ENCODE measurements at regions not wholly inside any gene's neighbourhood (a gene's known extent, or its start where the extent isn't known, plus 50 kb on each side); places are given as distances from the start of the nearest gene placed in this dataset.

GRCh38 chr12:125320177-125320576, 254.9 kb downstream of the AACS start:
- no peak for DNase-seq (ENCODE audit: low read depth)

GRCh38 chr12:125324861-125325490, 259.7 kb downstream of the AACS start:
- DNase-seq (ENCODE audit: low read depth) = no peak
- no peak for TF ChIP-seq CTCF (conservative IDR thresholded peaks at IDR 0.05; ENCODE audit: low read length)
- no peak overlapping the region for H3K4me3 ChIP-seq (ENCODE audit: low read length)

More at GRCh38 chr12:125320177-125320576, 254.9 kb downstream of the AACS start:
- no peak for TF ChIP-seq CTCF (conservative IDR thresholded peaks at IDR 0.05; ENCODE audit: low read length)
- H3K4me3 ChIP-seq (ENCODE audit: low read length) = no peak overlapping the region

DNA sequence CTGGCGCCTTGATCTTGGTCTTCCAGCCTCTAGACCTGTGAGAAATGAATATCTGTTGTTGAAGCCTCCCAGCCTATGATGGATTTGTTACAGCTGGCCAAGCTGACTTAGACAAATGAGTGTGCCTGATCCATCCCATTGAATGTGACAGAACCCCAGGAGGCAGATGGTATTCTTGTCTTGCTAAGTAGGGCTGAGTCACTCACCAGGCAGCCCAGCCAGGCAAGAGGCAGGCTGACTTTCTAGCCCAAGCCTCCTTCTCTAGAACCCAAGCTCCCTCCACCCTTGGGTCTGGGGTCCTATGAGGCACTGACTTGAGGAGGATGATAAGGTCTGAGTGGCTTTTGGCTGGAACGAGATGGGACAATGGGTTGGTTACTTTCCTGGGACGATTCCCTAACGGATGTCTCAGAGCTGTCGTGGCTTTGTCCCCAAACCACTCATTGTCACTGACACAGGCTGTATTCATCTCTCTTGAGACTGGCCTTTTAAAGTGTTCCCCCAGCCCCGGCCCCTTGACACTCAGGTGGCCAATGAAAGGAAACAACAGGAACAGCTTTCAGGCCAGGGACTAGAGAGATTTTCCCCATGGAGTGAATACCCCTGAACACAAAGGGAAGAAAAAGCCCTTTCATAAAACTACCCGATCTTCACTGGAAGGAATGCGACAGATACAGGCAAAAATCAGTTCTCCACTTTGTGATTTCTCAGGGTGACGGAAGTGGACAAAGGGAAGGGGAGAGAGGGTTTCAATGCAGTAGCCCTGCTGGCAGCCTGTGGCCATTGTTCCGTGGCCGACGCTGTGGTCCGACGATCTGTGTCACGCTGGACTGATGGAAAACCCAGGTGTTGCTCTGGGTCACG, 264.2 kb downstream of the AACS start:
- no peak for TF ChIP-seq CTCF (conservative IDR thresholded peaks at IDR 0.05; ENCODE audit: low read length)
- no peak overlapping the region for H3K4me3 ChIP-seq (ENCODE audit: low read length)
- no peak for DNase-seq (ENCODE audit: low read depth)

DNA sequence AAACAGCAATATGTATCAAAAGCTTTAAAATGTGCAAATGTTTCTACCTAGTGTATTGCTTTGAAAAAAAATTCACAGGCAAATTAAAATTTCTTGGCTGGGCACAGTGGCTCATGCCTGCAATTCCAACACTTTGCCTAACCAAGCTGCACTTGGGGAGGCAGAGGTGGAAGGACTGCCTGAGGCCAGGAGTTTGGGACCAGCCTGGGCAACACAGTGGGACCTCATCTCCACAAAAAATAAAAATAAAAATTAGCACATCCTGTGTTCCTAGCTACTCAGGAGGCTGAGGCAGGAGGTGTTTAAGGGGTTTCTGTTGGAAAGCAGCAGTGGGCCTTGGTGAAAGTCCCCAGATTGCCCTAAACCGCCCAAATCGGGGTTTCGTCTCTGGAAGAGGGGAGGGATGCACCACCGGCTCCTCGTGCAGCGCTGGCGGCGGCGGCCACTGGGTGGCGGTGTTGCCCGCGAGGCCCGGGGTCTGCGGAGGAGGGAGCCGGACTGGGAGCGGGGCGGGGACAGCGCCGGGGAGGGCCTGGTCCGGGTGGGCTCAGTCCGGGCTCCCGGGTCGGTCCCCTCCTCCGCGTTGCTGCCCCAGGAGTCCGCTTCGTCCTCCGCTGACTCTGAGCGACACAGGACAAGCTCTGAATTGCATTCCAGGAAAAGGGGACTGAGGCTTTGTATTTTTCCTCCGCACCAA, 265.6 kb downstream of the AACS start:
- peak; percentile 17 for DNase-seq (ENCODE audit: low read depth)
- peak; percentile 57 for TF ChIP-seq CTCF (conservative IDR thresholded peaks at IDR 0.05; ENCODE audit: low read length)
- peak overlapping the region; percentile 53 for H3K4me3 ChIP-seq (ENCODE audit: low read length)

DNA sequence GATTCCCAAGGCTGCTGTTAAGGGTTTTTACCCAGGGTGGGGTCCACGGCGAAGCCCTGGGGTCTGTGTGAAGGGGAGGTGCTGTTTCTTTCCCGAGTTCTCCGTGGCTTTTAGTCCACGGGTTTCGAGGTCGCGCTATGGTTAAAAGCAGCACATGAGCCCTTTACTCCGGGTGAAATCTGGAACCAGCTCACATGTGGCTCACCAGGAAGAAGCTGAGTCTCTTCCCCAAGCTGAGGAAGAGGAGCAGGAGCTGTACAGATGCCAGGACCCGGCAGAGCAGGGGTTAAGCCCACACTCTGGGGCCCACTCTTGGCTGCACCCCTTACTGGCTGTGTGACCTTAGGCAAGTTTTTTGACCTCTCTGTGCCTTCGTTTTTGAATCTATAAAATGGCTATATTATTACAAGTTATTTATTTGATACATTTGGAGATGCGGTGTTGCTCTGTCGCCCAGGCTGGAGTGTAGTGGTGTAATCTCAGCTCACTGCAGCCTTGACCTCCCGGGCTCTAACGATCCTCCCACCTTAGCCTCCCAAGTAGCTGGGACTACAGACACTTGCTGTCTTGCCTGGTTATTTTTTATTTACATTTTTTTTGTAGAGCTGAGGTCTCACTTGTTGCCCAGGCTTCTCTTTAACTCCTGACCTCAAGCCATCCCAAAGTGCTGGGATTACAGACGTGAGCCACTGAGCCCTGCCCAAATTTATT, 266.3 kb downstream of the AACS start:
- DNase-seq (ENCODE audit: low read depth) = no peak
- no peak; the same call in 1 of the 2 replicates for TF ChIP-seq CTCF (conservative IDR thresholded peaks at IDR 0.05; ENCODE audit: low read length)
- H3K4me3 ChIP-seq (ENCODE audit: low read length) = peak overlapping the region; percentile 53

DNA sequence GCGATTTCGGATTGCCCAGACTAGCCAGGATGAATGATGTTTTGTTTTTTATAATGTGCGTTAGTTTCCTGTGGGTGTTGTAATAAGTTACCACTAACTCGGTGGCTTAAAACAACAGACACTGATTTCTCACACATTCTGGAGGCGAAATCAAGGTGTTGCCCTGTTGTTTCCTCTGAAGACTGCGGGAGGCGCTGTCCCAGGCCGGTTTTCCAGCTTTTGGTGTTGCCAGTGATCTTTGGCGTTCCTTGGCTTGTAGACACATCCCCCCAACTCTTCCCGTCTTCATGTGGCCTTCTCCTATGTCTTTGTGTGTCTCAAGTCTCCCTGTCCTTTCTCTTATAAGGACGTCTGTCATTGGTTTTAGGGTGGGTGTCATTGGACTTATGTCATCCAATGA, 267.7 kb downstream of the AACS start:
- DNase-seq (ENCODE audit: low read depth) = no peak
- TF ChIP-seq CTCF (conservative IDR thresholded peaks at IDR 0.05; ENCODE audit: low read length) = no peak; the same call in 1 of the 2 replicates
- H3K4me3 ChIP-seq (ENCODE audit: low read length) = no peak overlapping the region

Data from AG10803 (cell line).